AML-193 (cell line): ENCODE measurements at regions not wholly inside any gene's neighbourhood (a gene's known extent, or its start where the extent isn't known, plus 50 kb on each side); places are given as distances from the start of the nearest gene placed in this dataset.

Source experiments
- DNase-seq, 2 experiments: peaks; one replicate each; lab custom pipeline; 2025; lab: John Stamatoyannopoulos, UW

GRCh38 chr4:181372014-181372413 is 871.2 kb upstream of the TENM3 start:
- DNase-seq: no peak

GRCh38 chr4:181376058-181376457 is 867.1 kb upstream of the TENM3 start:
- no peak for DNase-seq

- no peak for DNase-seq
Observed at GRCh38 chr4:181388061-181388460, 855.1 kb upstream of the TENM3 start.

- DNase-seq: no peak
Observed at GRCh38 chr4:181416966-181417365, 826.2 kb upstream of the TENM3 start.

- DNase-seq: no peak
Observed at GRCh38 chr4:181418496-181418895, 824.7 kb upstream of the TENM3 start.

GRCh38 chr4:181420950-181421349 is 822.3 kb upstream of the TENM3 start:
- DNase-seq: no peak

GRCh38 chr4:181424362-181425016 is 818.7 kb upstream of the TENM3 start:
- DNase-seq: no peak

- DNase-seq: no peak
Observed at GRCh38 chr4:181427076-181427475, 816.1 kb upstream of the TENM3 start.

- no peak for DNase-seq
Observed at GRCh38 chr4:181431006-181431405, 812.2 kb upstream of the TENM3 start.

GRCh38 chr4:181431661-181432060 is 811.5 kb upstream of the TENM3 start:
- DNase-seq: no peak

GRCh38 chr4:181432335-181432734 is 810.9 kb upstream of the TENM3 start:
- DNase-seq: no peak

- no peak for DNase-seq
Observed at GRCh38 chr4:181437895-181438294, 805.3 kb upstream of the TENM3 start.

GRCh38 chr4:181438641-181439040 is 804.6 kb upstream of the TENM3 start:
- no peak for DNase-seq

GRCh38 chr4:181443021-181443420 is 800.2 kb upstream of the TENM3 start:
- no peak for DNase-seq

- DNase-seq: no peak
Observed at GRCh38 chr4:181465826-181466225, 777.4 kb upstream of the TENM3 start.

GRCh38 chr4:181468451-181468850 is 774.8 kb upstream of the TENM3 start:
- DNase-seq: no peak

GRCh38 chr4:181470306-181470705 is 772.9 kb upstream of the TENM3 start:
- no peak for DNase-seq

- DNase-seq: no peak
Observed at GRCh38 chr4:181475359-181475758, 767.8 kb upstream of the TENM3 start.

GRCh38 chr4:181475781-181476507 is 767.3 kb upstream of the TENM3 start:
- DNase-seq: no peak

- no peak for DNase-seq
Observed at GRCh38 chr4:181476508-181476890, 766.7 kb upstream of the TENM3 start.

- DNase-seq: no peak
Observed at GRCh38 chr4:181477591-181477990, 765.6 kb upstream of the TENM3 start.

- DNase-seq: no peak
Observed at GRCh38 chr4:181478656-181479055, 764.5 kb upstream of the TENM3 start.

GRCh38 chr4:181479141-181479540 is 764.1 kb upstream of the TENM3 start:
- DNase-seq: no peak

- DNase-seq: no peak
Observed at GRCh38 chr4:181484396-181484795, 758.8 kb upstream of the TENM3 start.
